ENCODE measurements at regions not wholly inside any gene's neighbourhood (a gene's known extent, or its start where the extent isn't known, plus 50 kb on each side); places are given as distances from the start of the nearest gene placed in this dataset.

DNA sequence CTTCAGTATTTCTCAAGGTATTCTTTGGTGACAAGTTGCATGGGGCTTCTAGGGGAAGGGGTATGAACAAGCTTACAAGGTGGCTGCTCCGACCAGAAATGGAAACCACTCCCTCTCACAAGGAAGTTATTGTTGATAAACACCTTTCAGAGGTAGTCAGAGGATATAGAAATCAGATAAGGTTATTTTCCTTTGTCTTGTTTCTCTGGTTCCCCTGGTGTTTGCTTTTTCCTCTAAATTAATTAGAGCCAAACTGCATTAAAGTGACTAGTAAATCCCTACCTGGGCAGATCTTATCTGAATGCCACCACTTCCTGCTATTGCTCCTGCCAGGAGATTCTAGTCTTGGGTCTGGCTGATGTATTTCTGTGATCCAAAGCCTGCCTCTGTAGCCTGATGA is 725.4 kb downstream of the INHBA start:
- no peak for DNase-seq

DNA sequence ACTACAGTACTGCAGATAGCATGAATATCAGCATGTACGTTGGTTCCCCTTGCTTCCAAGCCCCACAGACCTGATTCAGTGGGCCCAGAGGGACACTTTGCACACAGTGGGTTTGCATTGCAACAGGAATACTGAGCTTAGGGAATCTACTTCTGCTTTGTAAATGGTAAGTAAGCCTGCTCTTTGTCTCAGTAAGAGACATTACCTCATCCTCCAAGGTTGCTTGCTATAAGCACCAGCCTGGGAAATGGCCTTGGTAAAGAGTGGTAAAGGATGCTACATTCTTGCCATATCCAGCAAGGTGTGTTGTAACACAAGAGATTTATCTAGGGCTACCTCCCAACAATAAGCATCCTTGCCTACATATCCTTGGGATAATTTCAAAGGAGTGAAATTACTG is 730.5 kb downstream of the INHBA start:
- DNase-seq, result no peak

DNA sequence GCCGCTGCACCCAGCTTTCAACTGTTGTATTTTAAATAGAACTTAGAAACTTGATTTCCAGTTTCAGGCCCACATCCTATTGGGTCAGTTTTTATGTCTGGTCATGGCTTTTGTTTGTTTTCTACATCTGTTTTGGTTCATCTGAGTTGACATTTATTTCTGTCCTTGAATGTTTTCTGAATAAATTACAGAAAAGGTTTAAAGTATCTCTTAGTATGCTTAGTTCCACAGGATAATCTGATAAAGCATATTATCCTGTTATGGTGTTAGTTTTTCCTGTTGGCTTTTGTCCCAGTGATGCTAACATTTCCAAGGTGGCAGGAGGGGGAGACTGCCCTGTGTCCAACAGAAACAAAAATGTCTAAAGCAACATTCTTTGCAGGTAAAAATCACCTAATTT is 733.2 kb downstream of the INHBA start:
- DNase-seq, result no peak

DNA sequence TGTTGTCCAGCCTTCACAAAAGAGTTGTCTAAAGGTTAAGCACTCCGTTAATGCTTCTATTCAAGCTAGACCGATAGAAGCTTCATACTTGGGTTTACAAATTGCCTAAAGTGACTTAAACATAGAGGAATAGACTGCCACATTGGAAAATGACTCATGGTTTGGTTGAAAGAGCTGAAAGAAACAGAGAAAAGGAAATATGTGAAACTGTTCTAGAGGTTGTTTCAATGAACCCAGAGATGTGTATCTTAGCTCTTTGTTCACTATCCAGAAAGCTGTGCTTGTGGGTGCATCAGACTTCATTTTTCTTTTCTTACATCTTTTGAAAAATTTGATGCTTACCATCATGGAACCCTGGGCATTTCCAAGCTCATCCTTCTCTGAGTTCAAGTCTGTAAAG is 736.2 kb downstream of the INHBA start:
- no peak for DNase-seq

DNA sequence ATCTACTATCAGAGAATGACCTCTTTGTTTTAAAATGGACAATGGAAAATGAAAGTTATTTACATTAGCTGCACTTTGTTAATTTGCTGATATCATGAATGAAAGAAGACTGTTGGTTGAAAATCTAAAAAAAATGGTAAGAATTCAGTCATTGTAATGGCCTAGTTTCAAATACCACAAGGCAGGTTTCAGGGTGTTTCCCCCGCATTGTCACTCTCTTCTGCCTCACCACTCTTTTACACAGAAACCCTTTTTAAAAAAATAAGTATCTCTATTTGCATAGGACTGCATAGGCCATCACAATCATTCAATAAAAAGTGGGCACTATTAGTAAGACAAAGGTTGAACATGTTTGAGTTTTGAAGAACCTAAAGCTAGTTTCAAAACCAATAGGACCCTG is 737.1 kb downstream of the INHBA start:
- DNase-seq, result no peak

DNA sequence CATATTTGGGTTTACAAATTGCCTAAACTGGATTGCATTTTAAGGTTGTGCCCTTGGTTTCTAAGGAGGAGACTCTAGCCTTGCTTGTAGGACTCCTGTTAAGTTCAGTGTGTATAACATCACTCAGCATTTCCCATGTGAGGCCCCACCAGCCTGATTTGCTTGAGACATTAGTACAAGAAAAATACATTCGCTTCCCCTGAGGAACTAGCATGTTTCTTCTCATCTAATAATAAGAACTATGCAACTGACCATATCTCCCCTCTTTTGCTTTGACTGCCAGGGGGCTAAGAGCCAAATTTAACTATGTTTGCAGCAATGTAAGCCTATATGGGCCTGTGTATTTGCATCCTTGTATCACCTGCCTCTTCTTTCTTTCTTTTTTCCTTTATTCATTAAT is 737.9 kb downstream of the INHBA start:
- no peak for DNase-seq

DNA sequence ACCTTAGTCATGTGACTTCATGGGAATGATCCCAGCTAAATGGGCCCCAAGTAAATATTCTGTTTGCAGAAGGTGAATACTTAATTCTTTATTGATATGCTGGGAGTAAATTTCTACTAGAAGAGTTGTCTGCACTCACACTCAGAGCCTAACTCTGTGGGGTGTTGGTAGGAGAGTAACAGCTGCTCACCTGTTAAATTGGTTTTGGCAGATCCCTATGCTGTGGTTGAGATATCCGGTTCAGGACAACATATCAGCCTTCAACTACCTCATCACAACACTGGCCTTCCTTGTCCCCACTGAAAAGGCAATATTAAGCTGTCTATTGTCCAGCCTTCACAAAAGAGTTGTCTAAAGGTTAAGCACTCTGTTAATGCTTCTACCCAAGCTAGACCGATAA is 738.3 kb downstream of the INHBA start:
- no peak for DNase-seq

DNA sequence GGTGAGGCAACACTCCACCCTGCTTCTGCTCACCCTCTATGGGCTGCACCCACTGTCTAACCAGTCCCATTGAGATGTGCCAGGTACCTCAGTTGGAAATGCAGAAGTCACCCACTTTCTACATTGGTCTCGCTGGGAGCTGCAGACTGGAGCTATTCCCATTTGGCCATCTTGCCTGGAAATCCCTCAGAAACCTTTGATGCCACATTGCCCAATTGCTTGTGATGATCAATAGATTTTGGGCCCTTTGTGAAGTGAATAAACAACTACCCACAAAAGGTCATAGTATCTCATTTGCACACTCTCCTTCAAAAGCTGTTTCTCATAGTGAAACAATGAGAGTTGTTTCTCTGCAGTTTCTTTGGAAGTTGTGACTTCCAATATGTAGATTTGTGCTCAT is 742.9 kb downstream of the INHBA start:
- no peak for DNase-seq

DNA sequence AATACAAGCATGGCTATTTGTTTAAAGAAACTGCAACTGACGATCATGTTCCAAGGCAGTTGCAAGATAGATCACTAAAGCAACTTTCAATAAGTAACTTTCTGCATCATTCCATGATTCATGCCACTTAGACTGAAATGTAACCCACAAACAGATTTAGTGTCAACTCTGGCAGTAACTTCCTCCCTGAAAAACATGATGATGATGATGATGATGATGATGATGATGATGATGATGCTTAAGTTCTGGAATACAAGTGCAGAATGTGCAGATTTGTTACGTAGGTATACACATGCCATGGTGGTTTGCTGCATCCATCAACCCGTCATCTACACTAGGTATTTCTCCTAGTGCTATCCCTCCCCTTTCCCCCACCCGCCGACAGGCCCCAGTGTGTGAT is 754.7 kb downstream of the INHBA start:
- DNase-seq, result no peak

DNA sequence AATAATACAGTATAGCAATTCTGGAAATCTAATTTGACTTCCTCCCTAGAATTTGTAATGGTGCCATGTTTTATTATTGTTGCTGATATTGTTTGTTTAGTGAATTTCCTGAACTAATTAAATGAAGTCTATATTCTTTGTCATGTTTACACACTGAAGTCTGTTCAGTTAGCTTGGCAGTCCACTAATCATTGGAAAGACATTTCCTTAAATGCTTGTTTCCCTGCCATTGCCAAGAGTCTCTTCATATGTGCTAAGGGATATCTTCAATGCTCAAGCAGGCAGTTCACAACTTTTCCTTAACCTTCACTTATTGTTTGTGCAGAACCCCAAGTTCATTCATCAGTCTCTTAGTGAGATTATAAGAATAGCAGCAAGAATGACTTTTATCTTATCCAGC is 755.3 kb downstream of the INHBA start:
- DNase-seq, result no peak

DNA sequence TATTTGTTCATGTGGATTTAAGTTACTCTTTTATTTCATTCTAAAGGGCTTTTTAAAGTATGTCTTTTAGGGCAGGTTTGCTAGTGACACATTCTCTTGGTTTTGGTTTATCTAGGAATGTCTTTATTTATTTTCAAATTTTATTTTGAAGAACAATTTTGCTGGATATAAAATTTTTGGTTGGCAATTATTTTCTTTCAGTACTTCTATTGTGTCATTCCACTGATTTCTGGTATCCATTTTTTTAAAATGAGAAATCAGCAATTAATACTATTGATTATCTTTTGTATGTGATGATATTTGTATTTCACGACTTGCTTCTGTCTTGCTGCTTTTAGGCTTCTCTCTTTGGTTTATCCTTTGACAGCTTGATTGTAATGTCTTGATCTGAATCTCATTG is 756.3 kb downstream of the INHBA start:
- DNase-seq, result no peak

DNA sequence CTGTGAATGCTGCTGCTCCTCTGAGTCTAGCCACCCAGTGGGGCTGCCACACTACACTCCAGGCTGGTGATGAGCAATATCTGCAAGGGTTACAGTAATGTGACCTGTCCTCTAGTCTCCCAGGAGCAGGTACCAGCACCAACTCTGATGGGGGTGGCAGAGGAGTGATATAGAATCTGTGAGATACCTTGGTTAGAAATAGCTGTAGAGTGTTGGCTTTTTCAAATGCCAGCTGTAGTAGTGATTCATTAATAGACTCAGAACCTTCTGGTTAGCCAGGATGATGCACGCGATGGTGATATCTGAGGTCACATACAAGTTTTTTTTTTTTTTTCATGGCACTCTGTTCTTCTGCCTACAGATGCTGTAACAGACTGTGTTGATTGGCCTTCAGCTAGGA is 757.1 kb downstream of the INHBA start:
- DNase-seq, result no peak

DNA sequence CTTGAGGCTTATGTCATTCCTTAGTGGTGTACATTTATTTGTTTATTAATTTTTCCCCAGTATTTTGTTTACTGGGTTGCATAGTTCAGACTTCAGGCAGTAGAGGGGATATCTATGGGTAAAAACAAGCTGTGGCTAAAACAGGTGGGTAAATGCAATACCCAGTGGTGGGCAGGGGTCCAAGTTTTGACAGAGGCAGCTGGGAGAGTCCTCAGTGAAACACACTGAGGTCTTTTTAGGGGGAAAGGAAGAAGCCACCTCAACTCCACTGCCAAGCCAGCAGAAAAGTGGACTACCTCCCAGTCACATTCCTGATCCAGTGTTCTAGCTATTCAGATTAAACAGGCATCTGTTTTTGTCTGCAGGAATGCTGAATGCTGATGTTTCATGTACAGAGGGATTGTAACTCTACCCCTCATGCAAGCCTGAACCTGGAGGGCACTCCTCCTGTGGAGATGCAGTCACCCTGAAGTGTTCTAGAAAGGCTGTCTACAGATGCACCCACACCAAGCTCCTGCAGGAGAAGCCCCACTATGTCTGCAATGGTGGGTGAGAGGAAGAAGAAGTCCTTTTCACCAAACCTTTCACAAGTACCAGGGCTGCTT is 757.8 kb downstream of the INHBA start:
- DNase-seq, result no peak

DNA sequence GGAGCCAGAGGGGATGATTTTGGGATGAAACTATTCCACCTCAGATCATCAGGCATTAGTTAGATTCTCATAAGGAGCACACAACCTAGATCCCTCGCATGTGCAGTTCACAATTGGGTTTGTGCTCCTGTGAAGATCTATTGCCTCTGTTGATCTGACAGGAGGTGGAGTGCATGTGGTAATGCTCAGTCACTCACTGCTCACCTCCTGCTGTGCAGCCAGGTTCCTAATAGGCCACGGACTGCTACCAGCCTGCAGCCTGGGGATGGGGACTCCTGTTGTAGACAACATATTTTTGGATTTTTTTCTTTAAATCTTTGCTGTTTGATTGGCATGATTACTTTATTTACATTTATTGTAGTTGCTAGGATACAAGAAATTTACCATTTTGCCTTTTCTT is 765.0 kb downstream of the INHBA start:
- DNase-seq, result no peak

DNA sequence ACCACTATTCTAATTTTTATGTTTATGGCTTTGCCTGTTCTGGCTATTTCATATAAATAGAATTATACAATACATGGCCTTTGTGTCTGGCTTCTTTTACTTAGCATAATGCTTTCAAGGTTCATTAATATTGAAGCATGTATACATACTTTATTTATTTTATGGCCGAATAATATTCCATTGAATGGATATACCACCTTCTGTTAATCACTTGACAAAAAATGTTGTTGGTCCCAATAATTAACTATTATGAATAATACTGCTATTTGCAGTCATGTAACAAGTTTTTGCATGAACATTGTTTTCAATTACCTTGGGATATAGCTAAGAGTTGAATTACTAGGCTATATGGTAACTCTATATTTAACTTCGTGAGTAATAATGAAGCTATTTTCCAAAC is 767.5 kb downstream of the INHBA start:
- DNase-seq, result no peak

DNA sequence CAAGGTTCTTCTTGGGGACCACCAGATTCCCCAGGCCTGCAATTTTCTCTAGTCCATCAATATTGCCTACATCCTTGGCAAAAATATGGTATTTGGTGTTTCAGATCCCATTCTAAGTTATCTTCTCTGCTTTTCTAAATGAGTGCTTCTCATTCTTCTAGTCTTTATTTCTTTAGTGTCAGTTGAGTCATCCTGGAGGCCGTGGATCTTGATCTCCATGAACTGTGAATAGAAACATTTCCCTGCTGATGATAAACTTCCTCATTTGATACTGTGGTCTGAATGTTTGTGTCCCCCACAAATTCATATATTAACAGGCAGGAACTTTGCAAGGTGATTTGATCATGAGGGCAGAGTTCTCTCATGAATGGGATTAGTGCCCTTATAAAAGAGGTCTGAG is 779.3 kb downstream of the INHBA start:
- DNase-seq, result no peak

DNA sequence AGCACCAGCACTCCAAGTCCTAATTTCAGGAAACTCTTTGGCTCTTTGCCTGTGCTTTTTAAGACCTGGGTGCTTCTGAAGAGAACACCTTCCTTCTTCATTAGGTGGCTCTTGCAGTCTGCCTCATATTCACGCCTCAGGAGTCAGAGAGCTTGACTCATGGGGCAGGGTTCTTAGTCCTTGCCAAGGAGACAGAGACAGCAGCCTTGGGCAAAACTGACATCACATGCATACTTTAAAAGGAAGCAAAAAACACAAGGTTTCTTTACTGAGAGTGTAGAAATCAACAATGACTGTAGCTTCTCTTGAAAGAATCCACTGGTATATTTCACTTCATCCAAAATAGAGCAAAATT is 780.6 kb downstream of the INHBA start:
- DNase-seq, result no peak

DNA sequence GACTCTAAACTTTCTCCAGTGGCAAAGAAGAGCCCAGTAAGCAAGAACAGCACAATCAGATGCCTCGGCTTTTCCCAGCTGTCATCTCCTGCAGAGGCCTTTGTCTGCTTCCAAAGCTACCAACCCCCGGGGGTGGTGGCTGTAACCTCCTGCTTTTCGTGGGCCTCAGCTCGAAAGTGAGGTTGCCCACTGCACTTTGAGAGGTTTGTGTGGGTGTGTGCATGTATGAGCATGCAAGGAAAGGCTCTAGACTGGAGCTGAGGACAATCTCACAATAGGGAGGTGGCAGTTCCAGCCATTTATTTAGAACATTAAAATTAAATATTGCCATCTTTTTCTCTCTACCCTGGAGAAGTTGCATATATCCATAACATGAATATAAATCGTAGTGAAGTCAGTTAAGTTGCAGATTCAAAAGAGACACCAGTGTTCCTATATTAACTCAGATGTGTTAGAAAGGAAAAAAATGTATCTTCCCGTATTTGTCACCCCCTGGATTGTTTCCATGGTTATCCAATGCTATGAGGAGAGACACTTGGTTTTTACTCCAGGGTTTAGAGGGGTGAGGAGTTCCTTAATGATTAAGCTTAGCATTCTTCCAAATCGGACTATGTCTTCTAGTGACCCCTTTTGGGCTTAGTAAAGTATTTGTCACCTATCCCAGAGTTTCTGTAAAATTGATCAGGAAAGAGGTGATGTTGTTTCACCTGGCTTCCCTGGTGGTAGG is 781.1 kb downstream of the INHBA start:
- no peak for DNase-seq

DNA sequence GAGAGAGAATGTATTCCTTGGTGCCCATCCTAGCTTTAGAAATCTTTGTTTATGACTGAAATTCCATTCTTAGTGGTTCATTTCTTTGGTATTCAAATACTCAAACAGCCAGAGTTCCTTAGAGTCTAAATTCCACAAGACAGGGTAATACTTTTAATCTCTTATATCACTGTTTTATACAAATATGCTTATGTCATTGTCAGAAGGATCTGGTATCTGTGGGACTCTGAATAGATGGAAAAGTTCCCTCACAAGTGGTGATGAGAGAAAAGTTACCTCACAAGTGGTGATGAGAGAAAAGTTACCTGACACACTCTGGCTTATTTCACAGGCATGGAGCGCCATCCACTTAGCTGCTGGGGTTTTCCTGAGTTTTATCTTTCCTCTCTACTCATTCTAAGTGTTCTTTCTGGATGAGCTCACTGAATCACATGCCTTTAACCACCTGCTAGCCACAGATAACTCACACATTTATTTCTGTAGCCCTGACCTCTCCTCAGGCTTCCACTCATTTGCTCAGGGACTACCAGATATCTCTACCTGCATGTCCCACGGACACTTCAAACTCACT is 784.0 kb downstream of the SUGCT start:
- DNase-seq, result no peak

DNA sequence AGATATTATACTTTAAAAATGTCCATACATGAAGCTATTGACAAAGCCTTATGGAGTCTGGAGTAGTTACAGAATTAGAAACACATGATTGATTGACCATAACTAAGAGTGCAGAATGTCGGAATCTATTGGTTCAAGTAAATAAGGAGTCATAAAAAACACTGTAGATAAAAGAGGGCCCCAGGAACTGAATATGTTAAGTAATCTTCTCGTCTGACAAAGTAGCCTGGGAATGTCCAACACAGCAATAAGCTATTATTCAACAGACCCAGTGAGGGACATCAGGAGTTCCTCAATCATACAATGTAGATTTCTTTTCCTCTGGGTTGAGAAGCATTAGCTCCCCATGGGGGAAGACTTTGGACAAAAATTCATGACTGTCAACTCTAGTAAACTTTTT is 782.0 kb downstream of the SUGCT start:
- DNase-seq, result no peak

DNA sequence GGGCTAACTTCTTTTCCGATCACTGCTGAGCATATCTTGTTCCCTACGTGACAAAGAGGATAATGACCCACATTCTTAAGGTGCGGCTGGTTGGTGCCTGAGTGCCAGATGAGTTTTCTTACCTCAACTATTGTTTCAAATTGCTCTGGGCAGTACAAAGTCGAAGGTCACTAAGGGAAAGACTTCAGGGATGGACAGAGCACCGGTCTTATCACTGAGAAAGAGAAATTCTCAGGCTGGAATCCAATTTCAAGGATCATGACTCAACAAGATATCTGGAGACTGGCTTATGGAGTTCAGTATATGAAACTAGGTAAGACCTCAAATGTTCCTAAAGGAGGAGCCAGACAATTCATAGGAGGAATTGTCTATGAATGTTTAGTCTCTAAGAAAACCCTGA is 780.3 kb downstream of the SUGCT start:
- no peak for DNase-seq

All from T-helper 1 cell (primary cell).